ENCODE measurements at regions not wholly inside any gene's neighbourhood (a gene's known extent, or its start where the extent isn't known, plus 50 kb on each side); places are given as distances from the start of the nearest gene placed in this dataset.
"Not testable (repeated sequence)": the region's sequence is repeated elsewhere in the genome, so short reads cannot be mapped to it uniquely, and the experiment has no call there.

DNA sequence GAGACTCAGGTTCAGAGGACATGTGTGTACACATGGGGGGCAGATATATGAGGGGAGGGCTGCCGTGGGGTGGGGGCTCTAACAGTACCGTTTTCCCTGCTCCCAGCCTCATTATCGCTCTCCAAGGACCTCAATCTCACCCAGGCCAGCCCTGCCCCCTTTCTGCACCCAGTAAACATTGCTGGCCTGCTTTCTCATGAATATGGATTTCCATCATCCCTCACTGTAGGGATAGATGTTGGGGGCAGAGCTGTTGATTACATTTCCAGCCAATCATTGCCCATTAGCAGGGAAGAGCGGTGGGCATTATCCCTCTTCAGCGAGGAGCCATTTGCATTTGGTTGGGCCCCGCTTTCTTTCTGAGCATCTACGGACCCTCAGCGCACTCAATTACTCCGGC, 273.8 kb downstream of the RPS6KC1 start:
- DNase-seq (ENCODE audit: low spot score) = no peak

DNA sequence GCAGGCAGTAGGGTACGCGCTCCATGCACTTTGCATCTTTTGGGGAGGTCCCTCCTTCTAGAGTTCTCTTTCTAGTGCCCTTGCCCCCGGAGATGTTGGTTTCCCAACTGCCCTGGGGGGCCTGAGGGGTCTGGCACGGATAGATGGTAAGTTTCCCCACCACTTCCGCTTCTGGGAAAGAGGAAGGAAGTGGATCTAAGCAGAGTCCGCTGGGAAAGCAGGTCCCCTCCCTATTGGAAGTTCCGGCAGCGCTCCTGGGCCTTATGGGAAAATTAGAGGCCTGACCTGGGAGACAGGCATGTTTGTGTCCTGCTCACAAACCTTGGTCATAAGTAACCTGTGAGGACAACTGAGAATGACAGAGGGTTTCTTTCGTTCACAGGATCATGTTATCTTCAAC, 274.4 kb downstream of the RPS6KC1 start:
- DNase-seq (ENCODE audit: low spot score) = no peak

DNA sequence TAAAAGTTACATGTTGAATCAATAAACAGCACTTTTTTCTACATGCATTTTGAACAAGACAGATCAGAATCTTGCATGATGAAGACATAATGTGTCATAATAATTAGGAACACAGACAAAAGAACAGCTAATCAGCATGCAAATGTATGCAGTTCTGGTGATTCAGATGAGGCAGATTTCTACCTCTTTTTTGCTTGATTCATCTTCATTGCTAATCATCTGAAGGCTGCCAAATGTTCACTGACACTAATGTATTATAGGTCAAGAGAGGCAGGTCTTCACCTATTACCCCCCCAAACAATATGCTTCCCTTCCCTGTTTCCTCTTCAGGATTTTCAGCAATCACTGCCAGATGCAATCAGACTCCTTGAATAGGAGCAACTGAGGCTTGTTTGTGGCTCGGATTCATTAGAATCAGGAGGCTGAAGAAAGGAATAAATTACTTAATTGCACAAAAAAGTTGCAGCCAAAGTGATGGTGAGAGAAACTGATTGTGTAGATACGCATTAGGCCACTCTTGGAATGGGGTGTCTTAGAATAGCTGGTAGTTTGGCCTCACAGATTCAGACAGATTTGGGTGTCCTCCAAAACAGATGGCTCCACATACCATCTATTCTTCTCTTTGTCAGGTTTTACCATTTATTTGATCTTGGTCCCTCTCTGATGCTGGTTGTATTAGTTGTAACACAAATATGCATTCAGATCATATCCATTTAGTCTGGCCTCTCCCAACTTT, 275.4 kb downstream of the RPS6KC1 start:
- no peak for DNase-seq (ENCODE audit: low spot score)

DNA sequence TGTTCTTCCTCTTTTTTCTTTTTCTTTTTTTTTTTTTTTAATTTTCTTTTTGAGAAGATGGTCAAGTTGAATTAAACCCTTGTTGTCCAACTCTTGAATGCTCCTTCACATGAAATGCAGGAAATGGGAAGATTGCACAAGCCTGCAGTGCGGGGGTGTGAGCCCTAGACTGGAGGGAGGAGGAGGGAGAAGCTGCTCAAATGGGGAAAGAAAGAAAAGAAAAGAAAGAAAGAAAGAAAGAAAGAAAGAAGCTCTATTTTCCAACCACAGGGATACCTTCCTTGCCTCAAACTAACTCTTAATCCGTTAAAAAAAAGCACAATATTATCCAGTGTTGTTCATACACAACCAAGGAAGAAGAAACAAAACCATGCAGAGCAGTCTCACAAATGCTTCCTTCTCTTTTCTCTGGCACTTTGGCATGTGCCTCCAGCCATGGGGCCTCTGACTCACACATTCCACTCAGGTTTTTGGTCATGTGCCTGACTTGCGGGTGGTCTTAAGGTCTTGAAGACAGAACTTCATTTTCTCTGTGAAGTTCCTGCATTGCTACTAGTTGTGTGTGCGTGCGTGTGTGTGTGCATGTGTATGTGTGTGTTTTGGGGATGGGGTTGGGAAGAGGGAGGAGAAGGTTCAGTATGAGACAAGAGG, 276.1 kb downstream of the RPS6KC1 start:
- no peak for DNase-seq (ENCODE audit: low spot score)

DNA sequence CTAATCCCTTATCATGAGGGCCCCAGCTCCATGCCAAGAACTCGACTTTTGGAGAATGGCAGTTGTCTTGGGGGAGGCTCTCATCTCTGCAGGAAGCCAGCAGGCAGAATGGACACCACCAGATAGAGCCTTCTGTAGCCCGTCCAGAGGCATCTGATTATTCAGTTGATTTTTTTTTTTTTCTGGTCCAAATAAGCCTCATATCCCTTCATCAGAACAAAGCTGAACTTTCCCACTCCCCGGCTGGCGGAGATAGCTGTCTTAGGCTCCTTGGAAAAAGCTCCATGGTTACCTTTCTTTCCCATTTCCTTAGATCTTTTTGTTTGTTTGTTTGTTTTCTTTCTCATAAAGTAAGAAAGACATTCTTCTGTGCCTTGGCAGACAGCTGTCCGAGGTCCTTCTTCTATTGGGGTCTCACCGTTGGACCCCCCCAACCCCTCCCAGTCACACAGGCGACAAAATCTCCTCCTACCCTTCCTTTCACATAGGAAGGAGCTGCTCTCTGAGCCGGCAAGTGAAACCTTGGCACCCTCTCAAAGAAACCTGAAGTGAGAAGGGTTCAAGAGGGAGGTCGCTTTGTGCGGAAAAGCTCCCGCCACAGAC, 278.5 kb downstream of the RPS6KC1 start:
- no peak for DNase-seq (ENCODE audit: low spot score)

DNA sequence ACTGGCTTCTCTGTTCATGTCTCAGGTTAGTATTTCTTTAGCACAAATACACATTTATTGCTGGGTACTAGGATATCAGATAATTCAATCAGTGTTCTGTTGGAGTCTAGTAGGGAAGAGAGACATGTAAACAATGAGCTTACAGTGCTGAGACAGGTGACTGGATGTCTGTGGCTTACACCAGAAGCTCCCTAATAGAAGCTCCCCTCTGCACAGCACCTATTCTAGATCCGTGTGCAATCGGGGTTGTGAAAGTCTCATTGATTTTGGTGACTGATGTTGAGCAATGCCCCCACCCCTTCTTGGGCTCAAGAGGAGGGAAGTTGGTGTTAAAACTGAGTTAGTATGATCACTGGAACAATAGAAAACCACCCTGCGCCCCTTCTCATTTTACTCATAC, 279.2 kb downstream of the RPS6KC1 start:
- DNase-seq (ENCODE audit: low spot score) = no peak

DNA sequence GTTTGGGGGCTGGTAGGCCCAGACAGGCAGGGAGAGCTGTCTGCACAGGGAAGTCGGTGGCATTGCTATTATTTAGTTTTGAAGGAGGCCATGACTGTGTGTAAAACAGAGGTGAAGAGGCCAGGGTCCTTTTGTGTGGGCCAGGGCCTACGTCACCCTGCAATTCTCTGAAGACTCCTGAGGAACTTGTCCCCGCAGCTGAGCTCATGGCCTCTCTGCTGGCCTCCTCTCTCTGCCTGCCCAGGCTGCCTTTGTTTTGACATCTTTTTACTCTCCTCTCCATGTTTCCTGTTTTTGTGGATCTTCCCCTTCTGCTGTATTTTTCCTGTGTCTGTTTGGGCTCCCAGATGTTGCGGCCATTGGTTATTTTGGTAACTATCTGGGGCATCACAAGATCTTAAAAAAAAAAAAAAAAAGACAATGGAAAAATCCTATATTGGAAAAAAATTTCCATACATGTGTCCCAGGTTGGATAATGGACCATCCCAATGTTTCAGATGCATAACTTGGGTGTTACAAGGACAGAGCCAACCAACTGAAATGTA, 280.7 kb downstream of the RPS6KC1 start:
- no peak for DNase-seq (ENCODE audit: low spot score)

DNA sequence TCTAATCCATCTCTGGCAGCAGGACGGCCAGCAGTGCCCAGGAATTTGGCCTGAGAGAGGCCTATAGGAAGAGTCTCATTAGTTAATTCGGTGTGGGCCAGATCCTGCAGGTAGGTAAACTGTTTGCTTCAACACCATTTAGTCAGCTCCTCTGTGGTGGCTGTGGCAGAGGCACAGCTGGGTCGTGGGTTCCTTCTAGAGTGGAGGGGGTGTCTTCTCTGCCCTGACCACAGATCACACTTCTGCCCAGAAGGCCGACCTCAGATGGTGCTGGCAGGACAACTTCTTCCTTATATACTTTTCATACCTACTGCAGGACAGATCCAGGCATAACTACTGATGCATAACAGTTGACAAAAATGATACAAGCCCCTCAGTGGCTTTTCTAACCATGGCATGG, 281.4 kb downstream of the RPS6KC1 start:
- DNase-seq (ENCODE audit: low spot score) = no peak

DNA sequence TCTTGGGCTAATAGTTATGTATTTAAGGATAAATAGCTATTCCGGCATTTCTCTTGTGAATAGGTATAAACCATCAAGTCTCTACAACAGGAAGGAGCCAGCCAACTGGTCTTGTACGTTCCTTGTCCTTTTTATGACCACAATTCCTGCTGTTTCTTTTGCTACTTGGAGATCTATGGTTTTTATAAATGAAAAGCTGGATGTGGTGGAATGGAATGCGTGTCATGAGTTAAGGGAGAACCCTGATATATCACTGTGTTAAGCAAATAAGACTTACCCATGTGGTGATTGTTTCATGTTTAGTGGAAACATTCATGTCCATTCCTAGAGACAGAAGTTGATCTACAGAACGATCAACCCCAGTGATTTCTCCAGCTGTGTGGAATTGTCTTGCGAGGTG, 282.1 kb downstream of the RPS6KC1 start:
- no peak for DNase-seq (ENCODE audit: low spot score)

DNA sequence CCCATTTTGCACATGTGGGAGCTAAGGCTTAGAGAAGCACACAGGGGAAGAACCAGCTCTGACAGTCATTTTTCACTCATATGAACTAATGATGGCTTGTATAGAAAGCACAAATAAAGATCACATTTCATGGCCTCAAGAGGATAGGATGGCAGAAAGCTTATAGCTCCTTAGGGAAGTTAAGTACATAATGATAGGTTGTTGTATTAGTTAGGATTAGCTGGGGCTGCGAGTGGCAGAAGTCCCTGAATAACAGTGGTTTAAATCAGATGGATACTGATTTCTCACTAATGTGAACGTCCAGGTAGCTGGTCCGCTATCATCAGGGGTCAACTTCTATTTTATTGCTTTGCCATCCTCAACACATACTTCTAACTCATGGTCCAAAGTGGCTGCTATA, 284.0 kb downstream of the RPS6KC1 start:
- no peak for DNase-seq (ENCODE audit: low spot score)

DNA sequence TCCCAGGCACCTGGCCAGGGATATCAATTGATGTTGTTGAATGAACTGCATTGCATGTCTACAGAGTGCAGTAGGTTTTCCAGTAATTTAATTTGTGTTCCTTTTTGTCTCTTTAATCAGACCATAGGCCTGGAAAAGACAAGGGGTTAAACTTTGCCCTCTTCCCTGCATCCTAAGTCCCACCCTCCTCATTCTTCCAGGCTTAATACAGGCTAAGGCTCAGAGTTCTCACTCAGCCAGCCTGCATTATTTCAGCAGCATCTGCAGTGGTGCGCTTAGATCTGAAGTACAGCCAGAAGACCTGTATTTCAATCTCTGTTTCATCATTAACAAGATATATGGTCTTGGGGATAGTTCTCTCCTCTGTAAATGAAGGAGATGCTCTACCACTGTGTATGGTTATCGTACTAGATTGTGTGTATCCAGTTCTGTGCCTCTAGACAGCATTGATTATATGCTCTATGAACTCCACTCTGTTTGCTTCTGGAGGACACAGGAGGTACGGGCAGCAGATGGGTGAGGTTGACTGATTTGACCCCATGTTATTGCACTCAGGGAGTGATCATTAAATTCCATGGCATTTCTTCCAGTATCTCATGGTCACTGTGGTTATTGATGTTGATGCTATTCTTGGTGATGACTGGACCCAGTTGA, 286.1 kb downstream of the RPS6KC1 start:
- DNase-seq (ENCODE audit: low spot score) = no peak

DNA sequence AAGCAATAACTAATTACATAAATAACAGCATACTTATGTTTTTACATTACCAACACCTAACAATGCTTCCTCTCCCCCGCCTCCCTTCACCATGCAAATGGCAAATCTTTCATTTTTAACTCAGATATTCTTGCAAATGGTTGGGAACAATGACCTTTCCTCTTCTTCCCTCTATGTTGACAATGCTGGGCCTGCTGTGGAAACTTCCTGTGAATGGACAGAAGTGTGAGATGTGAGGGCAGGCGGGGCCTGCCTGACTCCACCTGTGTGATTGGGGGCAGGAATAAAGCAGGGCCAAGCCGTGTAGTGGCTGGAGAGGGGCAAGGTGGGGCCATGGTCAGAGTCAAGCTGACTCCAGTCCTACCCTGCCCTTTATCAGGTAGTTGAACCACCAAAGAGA, 289.6 kb downstream of the RPS6KC1 start:
- DNase-seq (ENCODE audit: low spot score) = no peak

DNA sequence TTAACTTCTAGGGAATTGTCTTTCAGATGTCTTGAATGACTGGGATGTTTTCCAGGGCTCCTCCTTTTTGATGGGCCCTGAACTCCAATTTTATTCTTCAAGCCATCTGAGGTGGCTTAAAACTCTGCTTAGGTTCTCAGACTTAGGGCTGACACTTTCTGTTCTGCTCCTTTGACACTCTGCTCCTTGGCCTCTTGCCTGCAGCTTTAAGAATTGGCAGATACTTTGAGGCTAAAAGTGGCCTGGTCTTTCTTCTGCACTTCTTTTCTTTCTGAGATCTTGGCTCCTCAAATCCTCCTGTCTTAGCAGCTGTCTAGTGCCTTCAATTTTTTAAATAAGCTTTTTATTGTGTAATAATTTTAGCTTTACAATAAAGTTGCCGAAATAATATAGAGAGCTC, 294.6 kb downstream of the RPS6KC1 start:
- no peak for DNase-seq (ENCODE audit: low spot score)

DNA sequence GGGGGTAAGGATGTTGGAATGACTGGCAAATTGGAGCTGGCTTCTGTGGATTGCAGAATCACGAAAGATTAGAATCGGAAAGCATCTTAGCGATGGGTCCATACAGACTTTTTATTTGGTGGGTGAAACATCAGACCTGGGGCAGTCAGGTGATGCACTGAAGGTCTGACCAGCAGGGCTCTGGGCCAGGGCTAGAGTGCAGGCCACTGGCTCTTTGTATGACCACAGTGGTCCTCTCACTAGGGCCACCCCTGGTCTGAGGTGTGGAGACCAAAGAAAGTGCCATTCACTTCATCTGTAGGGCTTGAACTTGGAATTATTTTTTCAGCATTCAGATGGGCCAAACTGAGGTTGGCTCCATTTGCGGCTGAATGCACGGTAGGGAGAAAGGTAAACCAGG, 306.4 kb downstream of the RPS6KC1 start:
- DNase-seq (ENCODE audit: low spot score) = no peak

DNA sequence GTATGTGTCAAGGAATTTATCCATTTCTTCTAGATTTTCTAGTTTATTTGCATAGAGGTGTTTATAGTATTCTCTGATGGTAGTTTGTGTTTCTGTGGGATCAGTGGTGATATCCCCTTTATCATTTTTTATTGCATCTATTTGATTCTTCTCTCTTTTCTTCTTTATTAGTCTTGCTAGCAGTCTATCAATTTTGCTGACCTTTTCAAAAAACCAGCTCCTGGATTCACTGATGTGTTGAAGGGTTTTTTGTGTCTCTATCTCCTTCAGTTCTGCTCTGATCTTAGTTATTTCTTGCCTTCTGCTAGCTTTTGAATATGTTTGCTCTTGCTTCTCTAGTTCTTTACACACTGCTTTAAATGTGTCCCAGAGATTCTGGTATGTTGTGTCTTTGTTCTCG, 307.3 kb downstream of the RPS6KC1 start:
- not testable (repeated sequence) for DNase-seq (ENCODE audit: low spot score)

DNA sequence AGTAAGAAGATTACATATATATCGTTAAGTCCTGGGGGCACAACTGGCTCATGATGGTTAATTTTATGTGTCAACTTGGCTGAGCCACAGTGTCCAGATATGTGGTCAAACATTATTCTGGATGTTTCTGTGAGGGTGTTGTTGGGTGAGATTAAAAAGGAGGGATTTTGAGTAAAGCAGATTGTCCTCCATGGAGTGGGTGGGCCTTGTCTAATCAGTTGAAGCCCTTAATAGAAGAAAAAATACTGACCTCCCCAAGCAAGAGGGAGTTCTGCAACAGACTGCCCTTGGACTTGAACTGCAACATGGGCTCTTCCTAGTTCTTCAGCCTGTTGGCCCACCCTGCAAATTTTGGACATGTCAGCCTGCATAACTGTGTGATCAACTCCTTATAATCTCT, 311.6 kb downstream of the RPS6KC1 start:
- DNase-seq (ENCODE audit: low spot score) = no peak

DNA sequence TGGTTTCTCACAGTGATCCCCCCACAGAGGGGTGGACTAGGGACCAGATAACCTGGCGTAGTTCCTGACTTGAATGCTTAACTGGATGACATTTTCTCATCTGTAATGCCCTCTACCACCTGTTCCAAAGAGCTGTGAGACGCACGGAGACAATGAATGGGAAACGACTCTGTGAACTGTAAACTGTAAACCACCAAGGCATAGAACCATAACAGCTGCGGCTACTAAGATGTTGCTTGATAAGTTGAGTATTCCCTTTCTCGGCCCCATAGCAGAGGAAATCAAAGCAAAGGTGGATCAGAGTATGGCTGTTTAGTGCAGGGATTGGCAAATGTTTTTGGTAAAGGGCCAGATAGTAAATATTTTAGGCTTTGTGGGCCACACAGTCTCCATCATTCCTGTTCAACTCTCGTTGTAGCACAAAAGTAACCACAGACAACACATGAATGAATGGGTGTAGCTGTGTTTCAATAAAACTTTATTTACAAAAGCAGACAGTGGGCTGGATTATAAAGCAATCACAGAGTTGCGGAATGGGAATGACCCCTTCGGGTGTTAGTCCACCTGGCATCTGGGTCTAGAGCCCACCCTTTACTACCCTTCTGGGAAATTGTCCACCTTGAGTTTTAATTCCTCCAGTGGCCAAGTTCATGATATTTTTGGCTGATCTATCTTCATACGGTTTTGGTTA, 315.2 kb downstream of the RPS6KC1 start:
- DNase-seq (ENCODE audit: low spot score) = no peak

DNA sequence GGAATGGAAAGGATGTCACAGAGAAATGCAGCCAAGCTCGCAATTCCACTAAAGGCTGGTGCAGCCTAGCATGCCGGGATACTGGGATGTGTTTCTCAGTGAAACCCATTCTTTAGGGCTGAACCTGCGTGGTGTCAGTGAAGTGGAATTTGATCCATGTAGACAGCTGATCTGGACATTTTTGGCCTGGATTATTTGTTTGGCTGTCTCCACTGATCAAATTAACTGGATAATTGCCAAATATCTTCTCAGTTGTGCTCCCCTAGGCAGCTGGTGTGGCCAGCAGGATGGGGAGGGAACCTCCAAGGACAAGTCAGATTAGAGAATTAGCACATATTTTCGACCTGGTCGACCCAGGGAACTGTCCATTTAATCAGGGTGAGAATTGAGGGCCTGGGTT, 318.4 kb downstream of the RPS6KC1 start:
- DNase-seq (ENCODE audit: low spot score) = no peak

DNA sequence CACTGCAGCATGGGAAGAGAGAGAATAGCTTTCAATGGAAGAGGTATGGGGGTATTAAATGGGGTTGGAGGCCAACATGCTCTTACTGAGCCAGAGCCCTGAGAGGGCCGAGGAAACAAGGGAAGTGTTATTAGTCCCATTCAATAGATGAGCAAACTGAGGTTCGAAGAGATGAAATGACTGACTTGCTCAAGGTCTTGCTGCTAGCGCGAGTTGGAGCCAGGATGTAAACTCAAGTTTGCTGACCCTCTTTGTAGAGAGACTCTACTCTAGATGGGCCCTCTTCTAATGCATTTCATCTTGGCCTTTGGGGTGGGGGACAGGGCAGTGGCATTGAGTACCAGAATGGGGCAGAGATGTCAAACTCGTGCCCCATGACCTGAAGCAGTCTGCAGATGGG, 319.5 kb downstream of the RPS6KC1 start:
- DNase-seq (ENCODE audit: low spot score) = no peak

DNA sequence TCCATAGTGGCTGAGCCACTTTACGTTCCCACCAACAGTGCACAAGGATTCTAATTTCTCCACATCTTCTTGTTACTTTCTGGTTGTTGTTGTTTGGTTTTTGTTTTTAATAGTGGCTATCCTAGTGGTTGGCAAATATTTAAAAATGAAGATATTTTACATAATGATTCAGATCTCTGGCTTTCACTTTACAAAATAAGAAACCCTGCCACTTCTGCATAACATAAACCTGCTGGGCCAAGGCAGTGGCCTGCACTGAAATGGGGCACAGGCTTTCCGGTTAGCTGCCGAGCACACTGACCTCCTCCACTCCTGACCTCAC, 320.4 kb downstream of the RPS6KC1 start:
- DNase-seq (ENCODE audit: low spot score) = no peak

DNA sequence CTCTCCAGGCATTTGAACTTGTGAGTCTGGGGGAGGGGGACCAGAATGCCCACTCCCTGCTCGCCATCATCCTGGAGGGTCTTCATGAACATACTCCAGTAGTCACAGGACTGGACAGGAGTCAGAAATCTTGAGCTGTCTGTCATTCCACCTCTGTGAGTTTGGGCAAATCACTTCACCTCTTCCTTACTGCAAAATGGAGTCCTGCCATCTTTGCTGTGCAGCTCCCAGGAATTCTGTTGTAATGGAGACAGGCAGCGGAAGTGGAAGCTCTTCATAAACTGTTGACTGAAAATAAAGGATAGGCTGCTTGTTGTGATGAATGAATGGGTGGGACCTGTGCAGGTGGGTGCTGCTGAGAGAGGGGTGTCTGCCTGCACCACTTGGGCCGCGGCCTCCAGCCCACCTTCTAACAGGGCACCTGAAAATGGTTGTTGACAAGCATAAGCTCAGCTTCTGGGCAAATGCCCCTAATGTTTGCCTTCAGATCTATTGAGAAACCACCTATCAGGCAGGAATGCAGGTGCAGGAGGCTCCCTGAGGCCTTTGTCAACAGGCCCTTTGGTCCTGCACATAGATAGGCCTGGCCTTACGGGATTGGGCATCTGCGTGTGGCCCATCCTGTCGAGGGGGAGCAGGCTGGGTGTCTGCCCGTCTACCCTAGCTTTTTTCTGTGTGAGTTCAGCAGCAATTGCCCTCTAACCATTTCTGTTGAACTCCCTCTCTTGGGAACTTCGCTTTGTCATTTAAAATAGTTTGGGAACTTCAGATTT, 321.0 kb downstream of the RPS6KC1 start:
- DNase-seq (ENCODE audit: low spot score) = no peak

DNA sequence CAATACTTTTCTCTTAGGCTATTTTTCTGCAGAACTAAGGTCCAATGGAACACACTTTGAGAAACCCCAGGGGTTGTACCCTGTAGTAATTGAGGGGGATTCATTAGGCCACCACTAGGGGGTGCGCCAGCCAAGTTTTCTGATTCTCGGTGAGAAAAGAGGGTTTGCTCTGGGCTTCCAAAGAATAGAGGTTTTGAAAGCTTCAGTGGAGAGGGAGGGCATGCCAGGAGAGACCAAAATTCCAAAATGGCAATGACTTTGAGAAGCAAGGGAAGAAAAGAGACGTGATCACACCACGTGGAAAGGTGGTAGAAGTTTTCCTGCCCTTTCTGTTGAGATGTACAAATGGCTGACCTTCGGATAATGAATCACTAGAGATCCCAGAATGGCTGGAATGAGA, 323.3 kb downstream of the RPS6KC1 start:
- DNase-seq (ENCODE audit: low spot score) = peak; percentile 14

All from CD4-positive, alpha-beta T cell treated with Interleukin-6 at 100 ng/mL for 8 hours (primary cell).